ENCODE measurements at regions not wholly inside any gene's neighbourhood (a gene's known extent, or its start where the extent isn't known, plus 50 kb on each side); places are given as distances from the start of the nearest gene placed in this dataset.

- H3K79me2 ChIP-seq (ENCODE audit: insufficient read depth) = no peaks in the 10 kb centered on the region
- no peak for DNase-seq
- no peak overlapping the region for H3K27ac ChIP-seq (ENCODE audit: low read depth in 2 of 2, low read length in 1 of 2)
- peaks cover 7 to 11% of the 10 kb centered on the region in 2 experiments; a peak in 2 of 4 replicates for H3K4me1 ChIP-seq (ENCODE audit: control insufficient read depth in 1 of 2, insufficient read depth in 2 of 2, low read depth in 1 of 2, low read length in 1 of 2)
- no peaks in the 10 kb centered on the region for H4K20me1 ChIP-seq (ENCODE audit: insufficient read depth)
- peaks cover 9% of the 10 kb centered on the region; the same call in 1 of the 2 replicates for H3K27me3 ChIP-seq (ENCODE audit: insufficient read depth)
- no peaks in the 10 kb centered on the region for H3K9me2 ChIP-seq
- H3K4me2 ChIP-seq = no peak overlapping the region
- no peak for TF ChIP-seq JUND (IDR thresholded peaks at IDR 0.05)
- no peak for TF ChIP-seq SIN3A (IDR thresholded peaks at IDR 0.05; ENCODE audit: borderline replicate concordance, low read depth, low read length)
- TF ChIP-seq YY1 (IDR thresholded peaks at IDR 0.05; ENCODE audit: low read depth) = no peak
- no peak for TF ChIP-seq RXRA (IDR thresholded peaks at IDR 0.05; ENCODE audit: borderline replicate concordance, low read depth)
- no peak for TF ChIP-seq EP300 (IDR thresholded peaks at IDR 0.05; ENCODE audit: borderline replicate concordance in 1 of 2, low read depth in 1 of 2, low read length in 1 of 2)
- no peak for TF ChIP-seq TAF1 (IDR thresholded peaks at IDR 0.05; ENCODE audit: borderline replicate concordance, low read depth, low read length)
- TF ChIP-seq CTCF (IDR thresholded peaks at IDR 0.05) = no peak
- TF ChIP-seq USF1 (IDR thresholded peaks at IDR 0.05; ENCODE audit: borderline replicate concordance, low read depth) = no peak
- TF ChIP-seq TEAD4 (IDR thresholded peaks at IDR 0.05; ENCODE audit: borderline replicate concordance, insufficient read depth) = no peak
- no peak for TF ChIP-seq FOSL2 (IDR thresholded peaks at IDR 0.05; ENCODE audit: borderline replicate concordance, low read depth)
- TF ChIP-seq GABPA (IDR thresholded peaks at IDR 0.05; ENCODE audit: low read depth) = no peak
- no peak for TF ChIP-seq ZBTB33 (IDR thresholded peaks at IDR 0.05; ENCODE audit: borderline replicate concordance, low read depth)
- TF ChIP-seq FOXM1 (IDR thresholded peaks at IDR 0.05; ENCODE audit: low read depth) = no peak
- TF ChIP-seq IRF3 (IDR thresholded peaks at IDR 0.05; ENCODE audit: low read depth, low read length) = no peak
- TF ChIP-seq TCF12 (IDR thresholded peaks at IDR 0.05) = no peak
- TF ChIP-seq POLR2AphosphoS5 (IDR thresholded peaks at IDR 0.05; ENCODE audit: low read depth, low read length) = no peak
- no peak for TF ChIP-seq REST (IDR thresholded peaks at IDR 0.05; ENCODE audit: low read depth, low read length)
- no peak for TF ChIP-seq RAD21 (IDR thresholded peaks at IDR 0.05; ENCODE audit: low read length)
- CTCF ChIA-PET = interaction anchor here (1.0 to 5.2 kb wide), 4 partner anchors 178 to 630 kb away, joined by 3 to 20 read pairs (median 4); no protein-coding TSS in a partner anchor
- no peak overlapping the region for H2AFZ ChIP-seq (ENCODE audit: low read depth)
- no peaks in the 10 kb centered on the region for H3K36me3 ChIP-seq (replicated peaks in 1 of 2; ENCODE audit: control insufficient read depth in 1 of 2, insufficient read depth in 2 of 2, low read length in 1 of 2)
- no peaks in the 10 kb centered on the region for H3K9me3 ChIP-seq
- H3K4me3 ChIP-seq (ENCODE audit: low read depth in 2 of 2, low read length in 1 of 2) = no peak overlapping the region
- H3K9ac ChIP-seq = no peak overlapping the region
- H3F3A ChIP-seq (replicated peaks; ENCODE audit: insufficient read depth) = no peaks in the 10 kb centered on the region
- POLR2A ChIA-PET = no interaction called here
Measured at GRCh38 chr14:54170301-54170700, 213.7 kb upstream of the BMP4 start.

Measured in SK-N-SH (cell line).